ENCODE measurements at regions not wholly inside any gene's neighbourhood (a gene's known extent, or its start where the extent isn't known, plus 50 kb on each side); places are given as distances from the start of the nearest gene placed in this dataset.

DNA sequence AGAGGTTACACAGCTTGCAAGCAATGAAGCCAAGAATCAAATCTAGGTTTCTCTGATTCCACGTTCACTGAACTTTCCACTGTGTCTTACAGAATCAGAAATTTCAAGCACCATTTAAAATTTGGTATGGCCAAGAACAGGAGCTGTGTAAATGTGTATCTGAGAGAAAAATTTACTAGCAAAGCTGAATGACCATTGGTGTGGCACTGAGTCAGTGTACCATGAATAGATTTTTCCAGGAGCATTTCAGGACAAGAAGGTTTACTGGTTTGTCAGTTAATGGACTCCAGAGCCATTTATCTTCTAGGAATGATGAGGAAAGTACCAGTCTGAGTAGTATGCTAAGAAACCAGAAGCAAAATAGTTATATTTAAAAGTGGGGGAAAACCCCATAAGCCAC is 269.4 kb upstream of the FAT3 start:
- TF ChIP-seq, protein P1, sequence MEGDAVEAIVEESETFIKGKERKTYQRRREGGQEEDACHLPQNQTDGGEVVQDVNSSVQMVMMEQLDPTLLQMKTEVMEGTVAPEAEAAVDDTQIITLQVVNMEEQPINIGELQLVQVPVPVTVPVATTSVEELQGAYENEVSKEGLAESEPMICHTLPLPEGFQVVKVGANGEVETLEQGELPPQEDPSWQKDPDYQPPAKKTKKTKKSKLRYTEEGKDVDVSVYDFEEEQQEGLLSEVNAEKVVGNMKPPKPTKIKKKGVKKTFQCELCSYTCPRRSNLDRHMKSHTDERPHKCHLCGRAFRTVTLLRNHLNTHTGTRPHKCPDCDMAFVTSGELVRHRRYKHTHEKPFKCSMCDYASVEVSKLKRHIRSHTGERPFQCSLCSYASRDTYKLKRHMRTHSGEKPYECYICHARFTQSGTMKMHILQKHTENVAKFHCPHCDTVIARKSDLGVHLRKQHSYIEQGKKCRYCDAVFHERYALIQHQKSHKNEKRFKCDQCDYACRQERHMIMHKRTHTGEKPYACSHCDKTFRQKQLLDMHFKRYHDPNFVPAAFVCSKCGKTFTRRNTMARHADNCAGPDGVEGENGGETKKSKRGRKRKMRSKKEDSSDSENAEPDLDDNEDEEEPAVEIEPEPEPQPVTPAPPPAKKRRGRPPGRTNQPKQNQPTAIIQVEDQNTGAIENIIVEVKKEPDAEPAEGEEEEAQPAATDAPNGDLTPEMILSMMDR (IDR thresholded peaks at IDR 0.05): no peak
- no peak for TF ChIP-seq EZH2 (IDR thresholded peaks at IDR 0.05; ENCODE audit: borderline replicate concordance, insufficient read depth, low read depth, low read length, poor library complexity, severe bottlenecking)
